Amniotic epithelial cell (primary cell): ENCODE measurements at regions not wholly inside any gene's neighbourhood (a gene's known extent, or its start where the extent isn't known, plus 50 kb on each side); places are given as distances from the start of the nearest gene placed in this dataset.

Experiments used
- DNase-seq: peaks from one replicate; pipeline ENCODE4 v3.0.0-alpha.2; 2010; ENCODE audit warnings: low read depth

- DNase-seq = no peak
These were observed 120.0 kb upstream of the SNTG2 start for GRCh38 chr2:830419-831224.

- no peak for DNase-seq
These were observed 121.6 kb upstream of the SNTG2 start for GRCh38 chr2:829047-829446.

- DNase-seq = no peak
These were observed 125.7 kb upstream of the SNTG2 start for GRCh38 chr2:824954-825353.

- no peak for DNase-seq
These were observed 126.1 kb upstream of the SNTG2 start for GRCh38 chr2:824524-824923.

GRCh38 chr2:821546-821945, 129.1 kb upstream of the SNTG2 start:
- no peak for DNase-seq

GRCh38 chr2:819601-820000, 131.0 kb upstream of the SNTG2 start:
- no peak for DNase-seq

GRCh38 chr2:819121-819520, 131.5 kb upstream of the SNTG2 start:
- DNase-seq = no peak

GRCh38 chr2:817336-818015, 133.2 kb upstream of the SNTG2 start:
- no peak for DNase-seq

GRCh38 chr2:816278-816677, 134.4 kb upstream of the SNTG2 start:
- no peak for DNase-seq

GRCh38 chr2:810397-810796, 133.2 kb upstream of the TMEM18 start:
- no peak for DNase-seq

GRCh38 chr2:807300-807699, 130.1 kb upstream of the TMEM18 start:
- no peak for DNase-seq

- no peak for DNase-seq
These were observed 128.5 kb upstream of the TMEM18 start for GRCh38 chr2:805664-806063.

- DNase-seq = no peak
These were observed 120.8 kb upstream of the TMEM18 start for GRCh38 chr2:797993-798392.

GRCh38 chr2:797556-797955, 120.3 kb upstream of the TMEM18 start:
- no peak for DNase-seq

- no peak for DNase-seq
These were observed 119.2 kb upstream of the TMEM18 start for GRCh38 chr2:796141-796985.

GRCh38 chr2:795531-796041, 118.4 kb upstream of the TMEM18 start:
- DNase-seq = no peak

GRCh38 chr2:794554-795241, 117.5 kb upstream of the TMEM18 start:
- no peak for DNase-seq

- no peak for DNase-seq
These were observed 116.0 kb upstream of the TMEM18 start for GRCh38 chr2:793236-793635.

GRCh38 chr2:792687-793086, 115.5 kb upstream of the TMEM18 start:
- no peak for DNase-seq

GRCh38 chr2:790634-791245, 113.5 kb upstream of the TMEM18 start:
- DNase-seq = no peak

- DNase-seq = no peak
These were observed 112.9 kb upstream of the TMEM18 start for GRCh38 chr2:790081-790480.

- DNase-seq = no peak
These were observed 112.3 kb upstream of the TMEM18 start for GRCh38 chr2:789529-789928.
